Upper lobe of right lung (tissue), 1 donor: ENCODE measurements at regions not wholly inside any gene's neighbourhood (a gene's known extent, or its start where the extent isn't known, plus 50 kb on each side); places are given as distances from the start of the nearest gene placed in this dataset.

ENCODE experiments used
- ATAC-seq: fragments of 200-7000 bp; cut with Tn5 transposase; one replicate; pipeline ENCODE4 v1.9.1; 2020; ENCODE audit warnings: mild to moderate bottlenecking, moderate library complexity
- DNase-seq: peaks from one replicate; pipeline ENCODE4 v3.0.0-alpha.2; 2020
- H3K27ac ChIP-seq: fragments of 200-600 bp; one replicate; pipeline ENCODE4 v1.8.0; 2022
- H3K27me3 ChIP-seq: fragments of 200-600 bp; one replicate; pipeline ENCODE4 v1.8.0; 2022; ENCODE audit warnings: mild to moderate bottlenecking
- H3K36me3 ChIP-seq: fragments of 200-600 bp; one replicate; pipeline ENCODE4 v1.8.0; 2022
- H3K4me1 ChIP-seq: fragments of 200-600 bp; one replicate; pipeline ENCODE4 v1.8.0; 2022
- H3K4me3 ChIP-seq: fragments of 200-600 bp; one replicate; pipeline ENCODE4 v1.8.0; 2022; ENCODE audit warnings: mild to moderate bottlenecking
- H3K9me3 ChIP-seq: fragments of 200-600 bp; one replicate; pipeline ENCODE4 v1.8.0; 2022
- CTCF ChIP-seq: fragments of 200-600 bp; IDR thresholded peaks from one replicate; pipeline ENCODE4 v1.8.0; 2022; ENCODE audit warnings: antibody characterized with exemption
- intact Hi-C: fragments of 100-400 bp; cut with DNase I; formaldehyde crosslinking; loops from one replicate; pipeline ENCODE4 v1.11.0; 2022
- donor health status: DM: no; HTN: yes; CAD: no; lungs with severe emphysema.

- Histone ChIP-seq H3K27ac (no peak overlapping the region), H3K4me1 (no peaks in the 10 kb centered on the region), H3K27me3 (no peaks in the 10 kb centered on the region), H3K36me3 (no peaks in the 10 kb centered on the region), H3K9me3 (no peaks in the 10 kb centered on the region), H3K4me3 (no peak overlapping the region)
- DNase-seq, result no peak
- ATAC-seq, result no peak
- no peak for TF ChIP-seq CTCF
- intact Hi-C loops, result no loop called here
Measured at GRCh38 chr2:142721015-142721414, 156.4 kb upstream of the KYNU start.

GRCh38 chr2:142718576-142719155, 158.8 kb upstream of the KYNU start:
- H3K27me3 ChIP-seq, result no peaks in the 10 kb centered on the region
- no peak overlapping the region for H3K4me3 ChIP-seq
- H3K27ac ChIP-seq, result no peak overlapping the region
- H3K4me1 ChIP-seq, result no peaks in the 10 kb centered on the region
- H3K9me3 ChIP-seq, result no peaks in the 10 kb centered on the region
- intact Hi-C loops, result no loop called here
- DNase-seq (no peak), ATAC-seq (no peak)
- no peak for TF ChIP-seq CTCF
- no peaks in the 10 kb centered on the region for H3K36me3 ChIP-seq

GRCh38 chr2:142716463-142717242, 160.8 kb upstream of the KYNU start:
- no peak for TF ChIP-seq CTCF
- Histone ChIP-seq H3K9me3 (no peaks in the 10 kb centered on the region), H3K27ac (no peak overlapping the region), H3K4me3 (no peak overlapping the region), H3K4me1 (no peaks in the 10 kb centered on the region), H3K27me3 (no peaks in the 10 kb centered on the region), H3K36me3 (no peaks in the 10 kb centered on the region)
- intact Hi-C loops, result no loop called here
- no peak for DNase-seq
- no peak for ATAC-seq

GRCh38 chr2:142714600-142714999, 162.9 kb upstream of the KYNU start:
- H3K36me3 ChIP-seq, result no peaks in the 10 kb centered on the region
- no peak for TF ChIP-seq CTCF
- intact Hi-C loops, result no loop called here

GRCh38 chr2:142710336-142710735, 167.1 kb upstream of the KYNU start:
- Histone ChIP-seq H3K27me3 (no peaks in the 10 kb centered on the region), H3K9me3 (no peaks in the 10 kb centered on the region), H3K4me1 (no peaks in the 10 kb centered on the region), H3K36me3 (no peaks in the 10 kb centered on the region), H3K27ac (no peak overlapping the region), H3K4me3 (no peak overlapping the region)
- intact Hi-C loops, result no loop called here
- no peak for TF ChIP-seq CTCF
- ATAC-seq, result no peak
- DNase-seq, result no peak

More at GRCh38 chr2:142714600-142714999, 162.9 kb upstream of the KYNU start:
- no peaks in the 10 kb centered on the region for H3K27me3 ChIP-seq
- ATAC-seq (no peak), DNase-seq (no peak)
- H3K4me1 ChIP-seq, result no peaks in the 10 kb centered on the region
- no peak overlapping the region for H3K4me3 ChIP-seq
- H3K27ac ChIP-seq, result no peak overlapping the region
- no peaks in the 10 kb centered on the region for H3K9me3 ChIP-seq
